T-helper 17 cell (primary cell): ENCODE measurements at regions not wholly inside any gene's neighbourhood (a gene's known extent, or its start where the extent isn't known, plus 50 kb on each side); places are given as distances from the start of the nearest gene placed in this dataset.

ENCODE experiments used
- ATAC-seq: fragments of 150-1000 bp; cut with Tn5 transposase; 2 replicates; pipeline ENCODE4 v1.10.0; 2021; ENCODE audit warnings: mild to moderate bottlenecking, moderate library complexity
- DNase-seq, 3 donors: peaks; one replicate each; pipeline versions ENCODE4 v3.0.0 to v3.0.0-alpha.2; 2020 to 2021
- H3K9me3 ChIP-seq: one replicate; pipeline ENCODE4 v1.7.0; 2013; ENCODE audit warnings: low read length, mild to moderate bottlenecking; ENCODE audit not compliant: control insufficient read depth, poor library complexity, severe bottlenecking
- H3K27ac Mint-ChIP-seq: one replicate; pipeline ENCODE4 v1.8.0; 2022; ENCODE audit warnings: mild to moderate bottlenecking, moderate library complexity, mixed read lengths
- H3K27me3 Mint-ChIP-seq: one replicate; pipeline ENCODE4 v1.8.0; 2022; ENCODE audit warnings: mixed read lengths
- H3K36me3 Mint-ChIP-seq: one replicate; pipeline ENCODE4 v1.8.0; 2022; ENCODE audit warnings: low read depth, mixed read lengths
- H3K4me1 Mint-ChIP-seq: one replicate; pipeline ENCODE4 v1.8.0; 2022; ENCODE audit warnings: mild to moderate bottlenecking, mixed read lengths
- H3K4me3 Mint-ChIP-seq: one replicate; pipeline ENCODE4 v1.8.0; 2022; ENCODE audit warnings: mild to moderate bottlenecking, moderate library complexity, mixed read lengths

GRCh38 chr6:48212501-48212900 is 101.5 kb upstream of the PTCHD4 start:
- H3K27ac Mint-ChIP-seq: no peak overlapping the region
- H3K4me3 Mint-ChIP-seq: no peak overlapping the region
- ATAC-seq (no peak), DNase-seq (no peak)
- H3K36me3 Mint-ChIP-seq: no peaks in the 10 kb centered on the region
- no peaks in the 10 kb centered on the region for H3K9me3 ChIP-seq
- H3K27me3 Mint-ChIP-seq: no peaks in the 10 kb centered on the region
- no peaks in the 10 kb centered on the region for H3K4me1 Mint-ChIP-seq

- no peak overlapping the region for H3K4me3 Mint-ChIP-seq
- H3K27me3 Mint-ChIP-seq: no peaks in the 10 kb centered on the region
- no peak overlapping the region for H3K27ac Mint-ChIP-seq
- H3K36me3 Mint-ChIP-seq: no peaks in the 10 kb centered on the region
- H3K9me3 ChIP-seq: no peaks in the 10 kb centered on the region
- DNase-seq (no peak), ATAC-seq (no peak)
- no peaks in the 10 kb centered on the region for H3K4me1 Mint-ChIP-seq
These were observed 95.1 kb upstream of the PTCHD4 start for GRCh38 chr6:48206091-48206490.

- H3K36me3 Mint-ChIP-seq: no peaks in the 10 kb centered on the region
- H3K4me3 Mint-ChIP-seq: no peak overlapping the region
- ATAC-seq (no peak), DNase-seq (no peak)
- H3K27ac Mint-ChIP-seq: no peak overlapping the region
- H3K4me1 Mint-ChIP-seq: no peaks in the 10 kb centered on the region
- H3K9me3 ChIP-seq: no peaks in the 10 kb centered on the region
- no peaks in the 10 kb centered on the region for H3K27me3 Mint-ChIP-seq
These were observed 89.9 kb upstream of the PTCHD4 start for GRCh38 chr6:48200869-48201390.

DNA sequence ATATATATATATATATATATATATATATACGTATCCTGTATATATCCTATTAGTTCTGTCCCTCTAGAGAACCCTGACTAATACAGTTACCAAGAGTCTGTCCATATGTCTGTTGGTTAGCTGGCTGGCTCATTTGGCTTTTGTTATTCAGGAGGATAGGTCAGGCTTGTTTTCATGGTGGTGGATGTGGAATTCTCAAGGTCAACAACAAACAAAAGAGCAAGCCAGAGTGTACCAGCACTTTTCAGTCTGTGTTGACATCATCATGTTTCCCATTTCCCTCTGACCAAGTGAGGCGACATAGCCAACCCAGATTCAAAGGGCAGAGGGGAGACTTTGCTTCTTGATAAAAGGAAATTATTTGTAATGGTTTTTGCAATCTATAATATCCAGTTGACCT is 88.5 kb upstream of the PTCHD4 start:
- Mint-ChIP-seq H3K4me1 (no peaks in the 10 kb centered on the region), H3K36me3 (no peaks in the 10 kb centered on the region), H3K27ac (no peak overlapping the region), H3K4me3 (no peak overlapping the region), H3K27me3 (no peaks in the 10 kb centered on the region)
- DNase-seq (no peak), ATAC-seq (no peak)
- H3K9me3 ChIP-seq: no peaks in the 10 kb centered on the region

DNA sequence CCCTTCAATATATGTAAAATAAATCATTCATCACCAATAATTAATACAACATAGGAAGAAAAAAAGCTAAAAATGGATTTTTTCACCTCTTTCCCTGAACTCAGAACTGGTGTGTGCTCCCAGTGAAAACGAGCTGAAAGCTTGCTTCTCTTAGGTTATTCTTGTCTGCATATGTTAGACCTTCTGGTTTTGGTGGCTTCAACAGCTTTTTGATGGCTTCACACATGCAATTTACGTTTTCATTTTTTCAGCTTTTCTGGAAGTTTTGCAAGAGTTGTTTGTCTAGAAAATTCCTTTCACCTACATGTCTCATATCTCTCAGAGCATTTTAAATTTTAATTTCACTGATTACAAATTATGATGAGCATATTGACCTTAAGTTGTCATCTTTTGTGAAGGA is 86.9 kb upstream of the PTCHD4 start:
- Mint-ChIP-seq H3K27me3 (no peaks in the 10 kb centered on the region), H3K4me1 (no peaks in the 10 kb centered on the region), H3K4me3 (no peak overlapping the region), H3K36me3 (no peaks in the 10 kb centered on the region), H3K27ac (no peak overlapping the region)
- ATAC-seq (no peak), DNase-seq (no peak)
- H3K9me3 ChIP-seq: no peaks in the 10 kb centered on the region

GRCh38 chr6:48194596-48195295 is 83.7 kb upstream of the PTCHD4 start:
- DNase-seq (no peak), ATAC-seq (no peak)
- Mint-ChIP-seq H3K36me3 (no peaks in the 10 kb centered on the region), H3K4me1 (no peaks in the 10 kb centered on the region), H3K27ac (no peak overlapping the region), H3K27me3 (no peaks in the 10 kb centered on the region), H3K4me3 (no peak overlapping the region)
- no peaks in the 10 kb centered on the region for H3K9me3 ChIP-seq

- no peaks in the 10 kb centered on the region for H3K27me3 Mint-ChIP-seq
- DNase-seq (no peak), ATAC-seq (no peak)
- no peaks in the 10 kb centered on the region for H3K4me1 Mint-ChIP-seq
- H3K27ac Mint-ChIP-seq: no peak overlapping the region
- no peaks in the 10 kb centered on the region for H3K36me3 Mint-ChIP-seq
- H3K4me3 Mint-ChIP-seq: no peak overlapping the region
- no peaks in the 10 kb centered on the region for H3K9me3 ChIP-seq
These were observed 77.2 kb upstream of the PTCHD4 start for GRCh38 chr6:48188158-48188557.

DNA sequence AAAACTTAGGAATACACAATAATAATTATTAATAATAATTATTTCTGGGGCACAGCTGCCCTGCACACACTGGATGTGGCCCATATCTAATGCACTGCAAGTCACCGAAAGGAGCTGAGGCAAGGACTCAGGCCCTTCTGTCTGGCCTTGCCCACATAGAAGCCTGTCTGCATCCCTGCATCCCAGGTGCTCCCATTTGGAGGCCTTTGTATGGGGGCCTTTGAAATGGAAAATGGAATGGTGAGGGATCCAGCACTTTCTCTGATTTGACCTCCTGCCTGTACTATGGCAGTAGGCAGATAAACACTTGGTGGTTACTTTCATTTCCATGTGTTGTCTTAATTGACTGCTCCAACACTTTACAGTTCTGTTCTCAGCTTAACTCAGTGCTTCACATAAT is 75.7 kb upstream of the PTCHD4 start:
- no peaks in the 10 kb centered on the region for H3K27me3 Mint-ChIP-seq
- H3K9me3 ChIP-seq: no peaks in the 10 kb centered on the region
- ATAC-seq: no peak
- no peaks in the 10 kb centered on the region for H3K36me3 Mint-ChIP-seq
- H3K27ac Mint-ChIP-seq: no peak overlapping the region
- DNase-seq: no peak
- no peak overlapping the region for H3K4me3 Mint-ChIP-seq
- no peaks in the 10 kb centered on the region for H3K4me1 Mint-ChIP-seq

DNA sequence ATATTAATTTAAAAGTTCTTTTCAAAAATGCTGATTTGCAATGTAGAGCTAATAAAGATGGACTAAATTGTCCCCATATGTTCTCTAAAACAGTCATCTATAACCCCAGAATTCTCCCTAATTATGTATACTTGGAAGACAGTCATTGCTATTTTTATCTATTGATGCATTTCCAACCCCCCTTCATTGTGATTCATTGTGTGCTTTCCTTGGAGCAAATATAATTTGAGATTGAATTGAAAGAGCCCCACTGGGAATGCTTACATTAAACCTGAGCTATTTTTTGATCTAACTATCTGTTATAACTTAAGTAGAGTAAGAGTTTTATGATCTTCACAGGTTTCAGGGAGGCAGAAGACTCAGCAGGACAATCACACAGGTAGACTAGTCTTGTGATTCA is 73.7 kb upstream of the PTCHD4 start:
- no peaks in the 10 kb centered on the region for H3K36me3 Mint-ChIP-seq

GRCh38 chr6:48183811-48184605 is 73.0 kb upstream of the PTCHD4 start:
- Mint-ChIP-seq H3K4me1 (no peaks in the 10 kb centered on the region), H3K27ac (no peak overlapping the region), H3K36me3 (no peaks in the 10 kb centered on the region), H3K27me3 (no peaks in the 10 kb centered on the region), H3K4me3 (no peak overlapping the region)
- ATAC-seq (no peak), DNase-seq (no peak)
- H3K9me3 ChIP-seq: no peaks in the 10 kb centered on the region

More for the DNA sequence above, 73.7 kb upstream of the PTCHD4 start:
- Mint-ChIP-seq H3K27ac (no peak overlapping the region), H3K4me3 (no peak overlapping the region), H3K4me1 (no peaks in the 10 kb centered on the region), H3K27me3 (no peaks in the 10 kb centered on the region)
- no peaks in the 10 kb centered on the region for H3K9me3 ChIP-seq
- no peak for DNase-seq
- no peak for ATAC-seq

- H3K36me3 Mint-ChIP-seq: no peaks in the 10 kb centered on the region
- H3K4me3 Mint-ChIP-seq: no peak overlapping the region
- H3K4me1 Mint-ChIP-seq: no peaks in the 10 kb centered on the region
- H3K9me3 ChIP-seq: no peaks in the 10 kb centered on the region
- no peaks in the 10 kb centered on the region for H3K27me3 Mint-ChIP-seq
- H3K27ac Mint-ChIP-seq: no peak overlapping the region
- no peak for DNase-seq
- ATAC-seq: no peak
These were observed 72.2 kb upstream of the PTCHD4 start for GRCh38 chr6:48183178-48183577.

GRCh38 chr6:48178700-48179099 is 67.7 kb upstream of the PTCHD4 start:
- no peak overlapping the region for H3K4me3 Mint-ChIP-seq
- H3K4me1 Mint-ChIP-seq: no peaks in the 10 kb centered on the region
- DNase-seq (no peak), ATAC-seq (no peak)
- H3K27ac Mint-ChIP-seq: no peak overlapping the region
- no peaks in the 10 kb centered on the region for H3K27me3 Mint-ChIP-seq
- no peaks in the 10 kb centered on the region for H3K36me3 Mint-ChIP-seq
- H3K9me3 ChIP-seq: no peaks in the 10 kb centered on the region

DNA sequence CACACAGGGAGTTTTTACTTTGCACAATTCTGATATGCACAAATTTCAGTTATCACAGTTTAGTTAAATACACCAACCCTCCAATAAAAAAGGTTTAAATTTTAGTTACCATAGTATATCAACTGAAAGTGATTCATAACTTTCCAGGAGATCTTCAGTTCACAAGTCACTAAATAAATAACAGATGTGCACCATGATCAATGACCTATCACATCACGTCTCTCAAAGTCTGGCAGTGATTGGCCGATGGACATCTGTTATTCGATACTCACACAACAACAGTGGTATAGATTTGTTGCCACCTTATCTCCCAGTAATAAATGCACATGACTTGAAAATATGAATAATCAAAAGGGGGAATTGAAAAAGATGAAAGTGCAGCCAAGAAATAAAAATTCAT is 66.8 kb upstream of the PTCHD4 start:
- H3K27ac Mint-ChIP-seq: no peak overlapping the region
- H3K27me3 Mint-ChIP-seq: no peaks in the 10 kb centered on the region
- no peak for DNase-seq
- no peak overlapping the region for H3K4me3 Mint-ChIP-seq
- no peaks in the 10 kb centered on the region for H3K9me3 ChIP-seq
- ATAC-seq: no peak
- no peaks in the 10 kb centered on the region for H3K4me1 Mint-ChIP-seq
- H3K36me3 Mint-ChIP-seq: no peaks in the 10 kb centered on the region
